HG03575 (cell line): ENCODE measurements at regions not wholly inside any gene's neighbourhood (a gene's known extent, or its start where the extent isn't known, plus 50 kb on each side); places are given as distances from the start of the nearest gene placed in this dataset.

ENCODE experiments used
- ATAC-seq: cut with Tn5 transposase; IDR thresholded peaks from one replicate; pipeline ENCODE4 v1.9.1; 2021; ENCODE audit not compliant: unreplicated experiment, insufficient number of reproducible peaks, low FRiP score; ENCODE audit errors: extremely low read depth

GRCh38 chr16:14341324-14342225 is 270.5 kb downstream of the MRTFB start:
- ATAC-seq = no peak

- no peak for ATAC-seq
Observed at GRCh38 chr16:14339694-14340093, 268.6 kb downstream of the MRTFB start.

- no peak for ATAC-seq
Observed at GRCh38 chr16:14338969-14339368, 267.9 kb downstream of the MRTFB start.

GRCh38 chr16:14338236-14338635 is 267.1 kb downstream of the MRTFB start:
- ATAC-seq = no peak

DNA sequence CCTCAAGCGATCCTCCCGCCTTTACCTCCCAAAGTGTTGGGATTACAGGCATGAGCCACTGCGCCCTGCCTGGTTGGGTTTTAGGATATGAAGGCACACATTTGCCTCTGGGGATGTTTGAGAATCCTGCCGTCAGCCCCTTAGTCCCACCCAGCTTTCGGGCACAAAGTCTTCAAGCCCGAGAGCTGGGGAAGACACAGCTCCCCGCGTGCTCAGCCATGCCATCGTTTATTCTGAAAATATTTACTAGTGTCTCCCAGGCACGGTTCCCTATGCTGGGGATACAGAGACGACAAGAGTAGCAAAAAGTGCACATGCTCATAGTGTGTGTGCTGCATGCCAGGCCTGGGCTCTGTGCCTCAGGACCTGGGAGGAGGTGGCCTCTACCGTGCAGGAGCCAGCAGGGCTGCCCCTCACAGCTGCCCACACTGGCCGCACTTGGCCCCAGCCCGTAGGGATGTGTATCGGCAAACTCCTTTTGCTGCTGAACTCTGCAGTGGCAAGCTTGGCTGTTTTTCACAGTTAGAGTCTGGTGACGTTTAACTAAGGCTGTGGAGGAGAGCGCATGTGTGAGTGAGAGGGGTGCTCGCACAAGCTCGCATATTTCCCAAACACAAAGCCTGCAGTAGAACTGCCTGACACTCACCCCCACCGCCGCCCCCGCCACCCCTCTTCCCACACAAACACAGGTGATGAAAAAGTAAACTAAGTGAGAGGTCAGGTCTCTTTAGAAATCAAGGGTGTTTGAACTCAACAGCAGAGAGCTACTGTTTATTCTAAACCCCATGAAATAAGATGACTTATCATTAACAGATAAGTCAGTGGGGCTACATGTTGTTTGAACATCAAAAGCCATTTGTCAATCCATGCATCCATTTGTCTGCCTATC is 266.4 kb downstream of the MRTFB start:
- ATAC-seq = no peak

GRCh38 chr16:14335297-14335696 is 264.2 kb downstream of the MRTFB start:
- no peak for ATAC-seq

- no peak for ATAC-seq
Observed at GRCh38 chr16:14334366-14335080, 263.4 kb downstream of the MRTFB start.

GRCh38 chr16:14333361-14333760 is 262.2 kb downstream of the MRTFB start:
- ATAC-seq = no peak

DNA sequence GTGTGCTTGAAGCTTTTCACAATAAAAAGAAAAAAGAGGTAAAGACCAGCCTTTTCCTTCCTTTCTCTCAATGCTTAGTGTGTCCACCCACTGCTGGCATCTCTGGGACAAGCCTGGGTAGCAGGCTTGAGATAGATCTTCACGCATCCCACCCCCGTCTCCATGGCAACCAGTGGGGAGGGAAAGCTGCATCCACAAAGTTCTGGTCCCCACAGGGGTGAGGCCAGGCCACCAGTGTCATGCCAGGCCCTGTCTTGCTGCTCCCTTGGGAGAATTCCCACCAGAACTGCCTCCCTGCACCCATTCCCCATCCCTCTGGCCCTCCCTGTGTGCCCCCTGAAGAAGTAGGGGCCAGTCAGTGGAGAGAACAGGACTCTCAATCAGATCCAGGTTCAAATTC is 259.9 kb downstream of the MRTFB start:
- no peak for ATAC-seq

DNA sequence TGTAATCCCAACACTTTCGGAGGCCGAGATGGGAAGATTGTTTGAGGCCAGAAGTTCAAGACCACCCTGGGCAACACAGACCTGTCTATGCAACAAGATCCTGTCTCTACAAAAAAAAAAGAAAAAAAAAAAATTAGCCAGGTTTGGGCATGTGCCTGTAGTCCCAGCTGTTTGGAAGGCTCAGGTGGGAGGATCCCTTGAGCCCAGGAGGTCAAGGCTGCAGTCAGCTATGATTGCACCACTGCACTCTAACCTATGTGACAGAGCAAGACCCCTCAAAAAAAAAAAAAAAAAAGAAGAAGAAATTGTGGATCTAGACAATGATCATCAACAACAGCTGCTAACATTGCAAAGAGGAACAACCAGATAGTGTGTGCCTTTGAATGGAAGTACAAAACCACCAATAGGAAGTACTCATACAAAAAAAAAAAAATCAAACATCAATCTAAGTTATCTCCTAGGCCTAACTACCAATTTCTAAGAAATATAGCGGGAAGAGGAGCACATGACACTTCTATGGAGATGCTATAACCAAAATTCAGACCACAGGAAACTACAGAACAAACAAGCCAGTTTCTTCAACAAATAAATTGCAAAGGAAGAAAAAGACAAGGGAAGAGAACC is 258.7 kb downstream of the MRTFB start:
- no peak for ATAC-seq

- no peak for ATAC-seq
Observed at GRCh38 chr16:14325502-14326401, 254.6 kb downstream of the MRTFB start.

GRCh38 chr16:14324581-14324980 is 253.5 kb downstream of the MRTFB start:
- no peak for ATAC-seq

GRCh38 chr16:14322186-14322585 is 251.1 kb downstream of the MRTFB start:
- ATAC-seq = no peak

DNA sequence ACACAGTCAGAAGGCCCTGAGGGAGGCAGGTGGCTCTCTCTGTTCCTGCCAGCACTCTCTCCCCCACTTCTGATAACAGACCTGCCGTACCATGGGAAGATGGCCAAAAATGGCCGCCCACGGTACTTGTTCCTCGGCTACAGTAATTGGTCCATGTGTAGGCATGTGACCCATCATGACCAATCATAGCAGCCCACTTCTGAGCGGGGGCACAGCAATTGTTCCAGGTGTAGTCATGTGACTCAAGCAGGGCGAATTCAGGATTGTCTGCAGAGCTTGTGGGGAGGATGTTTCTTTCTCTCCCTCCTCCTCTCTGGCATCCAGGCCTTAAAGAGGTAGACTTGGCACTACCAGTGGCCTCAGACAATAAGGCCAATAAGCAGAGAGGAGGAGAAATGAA is 250.4 kb downstream of the MRTFB start:
- no peak for ATAC-seq

GRCh38 chr16:14320406-14320805 is 249.3 kb downstream of the MRTFB start:
- no peak for ATAC-seq
